SK-N-MC (cell line): ENCODE measurements at regions not wholly inside any gene's neighbourhood (a gene's known extent, or its start where the extent isn't known, plus 50 kb on each side); places are given as distances from the start of the nearest gene placed in this dataset.
"Not testable (repeated sequence)": the region's sequence is repeated elsewhere in the genome, so short reads cannot be mapped to it uniquely, and the experiment has no call there.

ENCODE experiments used
- DNase-seq: peaks from one replicate; pipeline ENCODE4 v3.0.0-alpha.2; 2011; ENCODE audit warnings: low read depth, low spot score
- H3K27ac ChIP-seq: fragments of 200-600 bp; sonication (generic); 2 replicates; pipeline ENCODE4 v1.5.1; 2016; ENCODE audit warnings: mixed run types
- H3K36me3 ChIP-seq: fragments of 200-600 bp; sonication (generic); 2 replicates; pipeline ENCODE4 v1.6.1; 2017; ENCODE audit warnings: antibody characterized with exemption, low read length, mixed read lengths; ENCODE audit not compliant: insufficient read depth
- H3K4me3 ChIP-seq: fragments of 200-600 bp; sonication (generic); 2 replicates; pipeline ENCODE4 v1.5.1; 2016
- H3K9ac ChIP-seq: fragments of 200-600 bp; sonication (generic); 2 replicates; pipeline ENCODE4 v1.8.0; 2017; ENCODE audit warnings: mixed run types, mixed read lengths; ENCODE audit not compliant: insufficient read length
- H3K9me3 ChIP-seq: fragments of 200-600 bp; sonication (generic); 2 replicates; pipeline ENCODE4 v1.6.1; 2017; ENCODE audit warnings: low read depth, mild to moderate bottlenecking, antibody characterized with exemption, low read length, moderate library complexity, mixed read lengths
- EZH2 ChIP-seq: fragments of 200-600 bp; sonication (generic); IDR thresholded peaks from one replicate; pipeline ENCODE4 v1.6.1; 2017; ENCODE audit warnings: antibody characterized with exemption
- FOXP2 ChIP-seq: optimal IDR thresholded peaks from 2 replicates; pipeline ENCODE3; 2011; ENCODE audit warnings: mild to moderate bottlenecking, moderate library complexity; ENCODE audit not compliant: insufficient read depth; ENCODE audit errors: extremely low read length, control extremely low read depth
- POLR2AphosphoS5 ChIP-seq: IDR thresholded peaks from 2 replicates; pipeline ENCODE4 v1.6.1; 2012; ENCODE audit warnings: mild to moderate bottlenecking, low read depth, low read length, borderline replicate concordance

DNA sequence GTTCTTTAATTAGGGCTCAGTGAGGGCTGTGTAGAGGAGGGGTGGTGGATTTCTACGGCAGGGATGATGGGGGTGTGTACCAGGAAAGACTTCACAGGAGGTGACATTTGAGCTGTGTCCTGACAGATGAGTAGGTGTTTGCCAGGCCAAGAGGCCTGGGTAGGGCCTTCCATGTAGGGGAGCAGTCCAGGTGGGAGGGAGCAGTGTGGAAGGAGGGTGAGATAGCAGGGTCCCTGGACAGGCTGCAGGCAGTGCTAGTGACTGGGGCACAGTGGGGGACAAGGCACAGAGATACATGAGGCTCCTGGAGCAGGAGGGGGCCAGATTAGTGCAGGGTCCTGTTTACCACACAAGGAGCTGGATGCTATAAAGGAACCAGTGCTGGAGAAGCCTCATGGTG, 147.9 kb upstream of the CADM1 start:
- TF ChIP-seq POLR2AphosphoS5 (no peak), EZH2 (no peak), FOXP2 (no peak)
- no peak overlapping the region for H3K27ac ChIP-seq
- no peak for DNase-seq
- no peak overlapping the region for H3K9ac ChIP-seq
- no peaks in the 10 kb centered on the region for H3K9me3 ChIP-seq
- H3K4me3 ChIP-seq: no peak overlapping the region
- H3K36me3 ChIP-seq: no peaks in the 10 kb centered on the region

DNA sequence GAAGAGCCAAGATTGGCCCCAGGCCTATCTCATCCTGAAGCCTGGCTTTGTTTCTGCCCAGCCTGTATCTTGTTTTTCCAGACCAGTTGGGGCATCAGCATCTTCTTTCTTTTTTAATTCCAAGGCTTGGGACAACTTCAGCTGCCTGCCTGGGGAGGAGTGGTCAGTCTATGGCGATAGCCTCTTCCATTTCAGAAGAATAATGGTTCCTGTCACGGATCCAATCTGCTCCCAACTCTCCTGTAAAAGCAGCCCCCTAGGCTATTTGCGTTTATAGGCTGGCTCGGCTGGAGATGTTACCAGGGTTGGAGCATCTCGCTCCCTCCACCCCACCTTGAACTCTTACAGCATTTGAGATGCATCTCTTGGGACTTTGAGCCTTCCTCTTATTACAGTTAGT, 145.2 kb upstream of the CADM1 start:
- no peak for TF ChIP-seq EZH2
- Histone ChIP-seq H3K36me3 (no peaks in the 10 kb centered on the region), H3K9me3 (no peaks in the 10 kb centered on the region), H3K27ac (no peak overlapping the region), H3K4me3 (no peak overlapping the region), H3K9ac (no peak overlapping the region)
- no peak for DNase-seq

DNA sequence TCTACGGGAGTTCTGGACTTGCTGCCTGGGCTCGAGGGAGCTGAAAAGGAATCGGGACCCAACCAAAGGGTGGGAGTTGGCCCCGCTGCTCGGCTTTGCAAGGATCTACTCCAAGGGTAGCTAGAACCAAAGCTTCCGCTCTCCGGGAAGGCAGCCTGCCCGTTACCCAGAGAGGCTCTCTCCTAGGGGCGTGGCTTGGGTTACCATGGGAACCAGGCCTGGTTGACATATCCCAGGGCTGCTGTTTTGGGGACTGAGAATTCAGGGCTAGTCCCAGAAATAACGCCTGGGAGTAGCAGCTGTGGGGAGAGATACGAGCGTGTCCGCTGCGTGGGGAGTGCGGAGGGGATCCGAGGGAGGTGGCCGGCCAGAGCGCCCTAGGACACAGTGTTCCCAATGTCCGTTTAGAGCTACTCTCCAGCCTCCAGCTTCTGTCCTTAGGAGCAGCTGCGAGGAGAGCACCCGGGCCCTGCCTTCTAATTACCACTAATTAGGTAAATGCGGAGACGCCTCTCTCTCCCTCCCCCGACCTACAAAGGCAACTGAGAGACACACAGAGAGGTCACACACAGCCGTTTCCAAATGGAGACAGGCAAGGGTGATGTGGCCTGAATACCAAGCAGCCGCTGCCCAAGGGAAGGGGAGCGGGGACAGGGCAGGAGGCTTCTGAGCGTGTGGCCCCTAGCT, 141.6 kb upstream of the CADM1 start:
- no peak for DNase-seq
- no peak for TF ChIP-seq FOXP2
- TF ChIP-seq EZH2: no peak
- TF ChIP-seq POLR2AphosphoS5: no peak
- H3K9ac ChIP-seq: no peak overlapping the region
- H3K4me3 ChIP-seq: no peak overlapping the region
- H3K36me3 ChIP-seq: no peaks in the 10 kb centered on the region
- no peaks in the 10 kb centered on the region for H3K9me3 ChIP-seq
- H3K27ac ChIP-seq: no peak overlapping the region

DNA sequence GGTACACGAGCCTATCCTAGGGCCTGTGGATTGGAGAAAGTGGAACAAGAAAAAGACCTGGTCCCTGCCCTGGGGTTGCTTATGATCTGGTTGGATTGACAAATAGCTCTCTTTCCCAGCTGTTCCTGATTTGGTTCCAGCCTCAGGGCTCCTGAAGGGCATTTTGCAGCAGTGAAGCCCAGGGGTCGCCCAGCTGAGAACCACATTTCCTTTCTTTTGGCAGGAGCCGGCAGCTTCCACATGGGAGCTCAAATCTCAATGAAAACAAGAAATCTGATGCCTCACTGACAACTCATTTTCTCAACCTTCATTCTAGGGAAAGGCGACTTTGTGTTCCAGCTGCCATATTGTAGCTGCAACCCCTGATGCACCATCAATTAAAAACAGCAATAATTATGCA, 140.6 kb upstream of the CADM1 start:
- no peak overlapping the region for H3K9ac ChIP-seq
- H3K27ac ChIP-seq: no peak overlapping the region
- no peaks in the 10 kb centered on the region for H3K9me3 ChIP-seq
- H3K36me3 ChIP-seq: no peaks in the 10 kb centered on the region
- DNase-seq: no peak
- no peak overlapping the region for H3K4me3 ChIP-seq
- TF ChIP-seq EZH2 (no peak), FOXP2 (no peak), POLR2AphosphoS5 (no peak)

DNA sequence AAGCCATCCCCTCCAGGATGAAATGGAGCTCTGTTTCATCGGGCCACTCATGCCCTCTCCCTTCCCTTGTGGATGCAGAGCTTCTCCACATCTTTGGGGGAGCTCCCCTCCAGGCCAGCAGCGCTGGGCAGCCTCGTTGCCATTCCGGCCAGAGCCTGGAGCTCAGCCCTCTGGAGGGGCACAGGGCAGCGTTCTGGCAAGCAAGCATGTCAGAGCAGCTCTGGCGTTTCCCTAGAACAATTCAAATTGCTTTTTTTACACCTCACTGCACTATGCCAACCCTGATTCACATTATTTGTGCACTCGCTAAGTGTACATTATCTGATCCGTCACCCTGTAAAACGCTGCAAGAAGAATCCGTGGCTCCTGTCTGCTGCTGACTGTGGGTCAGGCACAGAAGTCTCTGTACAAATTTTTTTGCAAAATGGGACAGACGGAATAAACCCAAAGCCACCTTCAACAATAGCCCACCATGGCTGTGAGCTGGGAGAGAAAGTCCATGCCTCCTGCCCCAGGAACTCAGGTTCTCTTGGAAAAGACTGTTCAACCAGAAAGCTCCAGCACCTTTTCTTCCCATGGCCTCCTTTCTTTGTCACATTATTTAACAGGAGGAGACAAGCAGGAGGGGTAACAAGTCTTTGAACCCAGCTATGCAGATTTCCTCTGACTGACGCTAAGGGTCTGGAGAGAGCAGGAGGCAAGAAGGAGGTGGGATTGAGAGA, 139.5 kb upstream of the CADM1 start:
- no peak for DNase-seq
- Histone ChIP-seq H3K4me3 (no peak overlapping the region), H3K27ac (no peak overlapping the region), H3K9ac (no peak overlapping the region), H3K9me3 (no peaks in the 10 kb centered on the region), H3K36me3 (no peaks in the 10 kb centered on the region)
- no peak for TF ChIP-seq EZH2
- TF ChIP-seq FOXP2: no peak

DNA sequence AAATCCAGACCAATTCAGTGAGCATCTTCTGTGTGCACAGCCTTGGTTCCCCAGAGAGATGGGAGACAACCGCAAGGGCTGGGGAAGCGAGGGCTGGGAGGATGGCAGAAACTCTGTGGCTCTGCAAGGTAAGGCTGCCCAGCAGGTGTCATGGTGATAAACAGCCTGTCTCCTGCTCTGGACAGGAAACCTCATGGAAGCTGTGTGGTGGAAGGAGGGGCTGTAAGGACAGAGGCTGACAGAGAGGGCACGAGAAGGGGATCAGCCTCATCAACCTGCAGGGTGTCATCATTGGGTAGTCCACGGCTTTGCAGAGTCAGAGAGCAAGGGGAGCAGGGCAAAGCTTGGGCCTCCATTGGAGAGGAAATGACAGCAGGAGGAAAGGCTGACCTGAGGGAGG, 138.4 kb upstream of the CADM1 start:
- no peaks in the 10 kb centered on the region for H3K9me3 ChIP-seq
- no peak for TF ChIP-seq EZH2
- no peak for TF ChIP-seq POLR2AphosphoS5
- no peak for TF ChIP-seq FOXP2
- H3K36me3 ChIP-seq: no peaks in the 10 kb centered on the region
- DNase-seq: no peak
- H3K27ac ChIP-seq: no peak overlapping the region
- H3K4me3 ChIP-seq: no peak overlapping the region
- H3K9ac ChIP-seq: no peak overlapping the region

DNA sequence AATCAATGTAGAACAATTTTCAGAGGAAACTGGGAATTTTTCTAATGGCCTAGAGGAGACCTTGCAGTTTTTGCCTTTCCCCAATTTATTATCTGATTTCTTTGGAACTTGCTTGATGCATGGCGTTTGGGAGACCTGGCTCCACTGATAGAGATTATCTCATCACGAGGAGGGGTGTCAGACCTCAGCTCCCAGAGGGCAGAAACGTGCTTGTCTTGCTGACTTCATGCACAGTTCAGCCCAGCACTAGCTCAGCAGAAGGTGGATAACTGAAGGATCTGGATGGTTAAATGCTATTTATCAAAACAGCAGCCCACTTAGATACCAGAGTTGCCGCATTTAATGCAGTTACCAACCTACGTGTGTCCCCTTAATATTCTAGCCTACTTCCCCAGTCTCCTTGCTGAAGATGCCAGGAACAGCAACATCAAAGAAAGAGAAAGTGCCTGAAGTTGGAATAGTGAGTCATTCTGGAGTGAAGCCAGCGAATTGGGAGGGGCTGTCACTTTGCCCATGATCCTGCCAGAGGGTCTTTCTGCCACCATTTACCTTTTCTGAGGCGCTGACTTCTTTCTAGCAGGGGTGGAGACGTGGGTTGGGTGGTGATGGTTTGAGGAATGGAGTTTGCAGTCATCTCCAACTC, 133.5 kb upstream of the CADM1 start:
- Histone ChIP-seq H3K36me3 (no peaks in the 10 kb centered on the region), H3K9me3 (no peaks in the 10 kb centered on the region), H3K9ac (no peak overlapping the region), H3K4me3 (no peak overlapping the region), H3K27ac (no peak overlapping the region)
- TF ChIP-seq FOXP2: no peak
- no peak for TF ChIP-seq POLR2AphosphoS5
- TF ChIP-seq EZH2: no peak
- DNase-seq: no peak

DNA sequence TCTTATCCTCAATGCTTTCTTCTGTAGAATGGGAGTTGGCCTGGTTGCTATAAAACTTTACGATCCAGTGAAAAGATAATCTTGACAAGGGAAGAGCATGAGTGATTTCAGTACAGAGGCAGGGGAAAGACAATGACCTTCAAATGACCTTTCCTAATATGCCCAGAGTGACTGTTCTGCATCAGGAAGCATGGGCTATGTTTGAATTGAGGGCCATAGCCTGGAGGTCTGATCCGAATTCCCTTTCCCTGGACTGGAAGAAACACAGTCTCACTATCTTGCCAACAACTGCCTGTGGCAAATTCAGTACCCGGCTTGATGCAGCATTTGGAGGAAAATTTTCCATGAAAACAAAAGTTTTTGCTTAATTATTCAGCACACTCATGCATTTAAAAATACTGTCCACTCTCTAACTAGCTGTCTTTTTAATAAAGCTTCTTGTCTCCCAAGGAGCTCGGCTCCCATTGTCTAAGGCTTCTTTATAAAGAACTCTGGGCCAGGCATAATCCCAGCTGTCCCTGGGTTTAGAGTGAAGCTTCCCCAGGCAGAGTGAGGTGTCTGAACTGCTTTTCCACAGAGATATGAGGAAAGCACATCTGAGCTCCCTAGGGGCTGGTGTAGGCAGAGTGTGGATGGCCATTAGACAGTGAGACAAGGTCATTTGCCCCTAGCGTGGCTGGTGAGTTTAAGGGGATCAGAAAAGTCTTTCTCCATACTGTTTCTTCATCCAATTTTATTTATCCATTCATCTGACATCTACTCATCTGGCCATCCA, 132.7 kb upstream of the CADM1 start:
- no peak for DNase-seq
- H3K9ac ChIP-seq: no peak overlapping the region

DNA sequence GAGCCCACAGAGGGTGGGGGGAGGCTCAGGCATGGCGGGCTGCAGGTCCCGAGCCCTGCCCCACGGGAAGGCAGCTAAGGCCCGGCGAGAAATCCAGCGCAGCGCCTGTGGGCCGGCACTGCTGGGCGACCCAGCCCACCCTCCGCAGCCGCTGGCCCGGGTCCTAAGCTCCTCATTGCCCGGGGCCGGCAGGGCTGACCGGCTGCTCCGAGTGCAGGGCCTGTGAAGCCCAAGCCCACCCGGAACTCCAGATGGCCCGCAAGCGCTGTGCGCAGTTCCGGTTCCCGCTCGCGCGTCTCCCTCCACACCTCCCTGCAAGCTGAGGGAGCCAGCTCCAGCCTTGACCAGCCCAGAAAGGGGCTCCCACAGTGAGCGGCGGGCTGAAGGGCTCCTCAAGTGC, 129.8 kb upstream of the CADM1 start:
- not testable (repeated sequence) for H3K36me3 ChIP-seq, DNase-seq, H3K27ac ChIP-seq, H3K4me3 ChIP-seq, H3K9ac ChIP-seq, H3K9me3 ChIP-seq

More for the DNA sequence above, 132.7 kb upstream of the CADM1 start:
- no peak overlapping the region for H3K27ac ChIP-seq
- H3K36me3 ChIP-seq: no peaks in the 10 kb centered on the region
- TF ChIP-seq FOXP2 (no peak), EZH2 (no peak), POLR2AphosphoS5 (no peak)
- no peak overlapping the region for H3K4me3 ChIP-seq
- H3K9me3 ChIP-seq: no peaks in the 10 kb centered on the region
